ENCODE measurements at regions not wholly inside any gene's neighbourhood (a gene's known extent, or its start where the extent isn't known, plus 50 kb on each side); places are given as distances from the start of the nearest gene placed in this dataset.

- DNase-seq, result no peak
- intact Hi-C loops (cut with DNase I), result no loop called here
- Histone ChIP-seq H3K4me1 (no peaks in the 10 kb centered on the region), H3K27me3 (no peaks in the 10 kb centered on the region), H3K36me3 (no peaks in the 10 kb centered on the region), H3K27ac (no peak overlapping the region), H3K4me3 (no peak overlapping the region), H3K9me3 (peaks cover 0 to under 1% (median 0%) of the 10 kb centered on the region in 12 donors)
- no peak for ATAC-seq
- 71 to 96% (median 92%) methylated on average over 1 of the region's 1 CpG for WGBS, 4 donors
- TF ChIP-seq CTCF (IDR thresholded peaks at IDR 0.05) (no peak), POLR2A (IDR thresholded peaks at IDR 0.05) (no peak)
These were observed 401.0 kb downstream of the IRS1 start for GRCh38 chr2:226398580-226398979.

- Histone ChIP-seq H3K27ac (no peak overlapping the region), H3K4me1 (no peaks in the 10 kb centered on the region), H3K9me3 (peaks cover 0 to 11% (median 0%) of the 10 kb centered on the region in 12 donors), H3K4me3 (no peak overlapping the region), H3K27me3 (no peaks in the 10 kb centered on the region), H3K36me3 (no peaks in the 10 kb centered on the region)
- no peak for ATAC-seq
- no peak for DNase-seq
- TF ChIP-seq CTCF (IDR thresholded peaks at IDR 0.05) (no peak), POLR2A (IDR thresholded peaks at IDR 0.05) (no peak)
- 83 to 94% (median 89%) methylated on average over 2 of the region's 2 CpGs for WGBS, 4 donors
- intact Hi-C loops (cut with DNase I), result no loop called here
These were observed 403.1 kb downstream of the IRS1 start for GRCh38 chr2:226396541-226396940.

GRCh38 chr2:226387499-226387942, 412.1 kb downstream of the IRS1 start:
- intact Hi-C loops (cut with DNase I), result no loop called here
- Histone ChIP-seq H3K27ac (no peak overlapping the region), H3K9me3 (peaks cover 0 to 1% (median 0%) of the 10 kb centered on the region in 12 donors), H3K27me3 (no peaks in the 10 kb centered on the region), H3K4me1 (no peaks in the 10 kb centered on the region), H3K36me3 (no peaks in the 10 kb centered on the region), H3K4me3 (no peak overlapping the region)
- no peak for DNase-seq
- 76 to 89% (median 85%) methylated on average over 4 of the region's 4 CpGs for WGBS, 4 donors
- TF ChIP-seq POLR2A (IDR thresholded peaks at IDR 0.05), result no peak
- no peak for TF ChIP-seq CTCF (IDR thresholded peaks at IDR 0.05)
- no peak for ATAC-seq

GRCh38 chr2:226383461-226383860, 416.2 kb downstream of the IRS1 start:
- H3K27me3 ChIP-seq, result no peaks in the 10 kb centered on the region
- intact Hi-C loops (cut with DNase I), result no loop called here
- H3K4me1 ChIP-seq, result no peaks in the 10 kb centered on the region
- no peaks in the 10 kb centered on the region for H3K36me3 ChIP-seq
- no peaks in the 10 kb centered on the region for H3K9me3 ChIP-seq
- no peak overlapping the region for H3K4me3 ChIP-seq
- H3K27ac ChIP-seq, result no peak overlapping the region
- TF ChIP-seq CTCF (IDR thresholded peaks at IDR 0.05) (no peak), POLR2A (IDR thresholded peaks at IDR 0.05) (no peak)
- ATAC-seq (no peak), DNase-seq (no peak)

Data from heart left ventricle (tissue), 16 donors.